GM23248 (cell line): ENCODE measurements at regions not wholly inside any gene's neighbourhood (a gene's known extent, or its start where the extent isn't known, plus 50 kb on each side); places are given as distances from the start of the nearest gene placed in this dataset.

Experiments used
- EZH2 ChIP-seq: fragments of 200-600 bp; sonication (generic); IDR thresholded peaks from 2 replicates; pipeline ENCODE4 v1.6.1; 2018; ENCODE audit warnings: antibody characterized with exemption, mild to moderate bottlenecking; ENCODE audit not compliant: insufficient read depth, poor library complexity, severe bottlenecking
- EZH2phosphoT487 ChIP-seq: fragments of 200-600 bp; sonication (generic); IDR thresholded peaks from 2 replicates; pipeline ENCODE4 v1.6.1; 2018; ENCODE audit warnings: antibody characterized with exemption, moderate library complexity, mild to moderate bottlenecking, low read depth; ENCODE audit not compliant: insufficient read depth

GRCh38 chr15:62964251-62964650 lies 78.3 kb upstream of the TPM1 start:
- TF ChIP-seq EZH2phosphoT487 (no peak), EZH2 (no peak)
